Erythroblast (primary cell): ENCODE measurements at regions not wholly inside any gene's neighbourhood (a gene's known extent, or its start where the extent isn't known, plus 50 kb on each side); places are given as distances from the start of the nearest gene placed in this dataset.
"Not testable (repeated sequence)": the region's sequence is repeated elsewhere in the genome, so short reads cannot be mapped to it uniquely, and the experiment has no call there.

Experiments used
- DNase-seq, 2 experiments: peaks; one replicate each; lab custom pipeline; 2025; lab: John Stamatoyannopoulos, UW
- GATA1 ChIP-seq: IDR thresholded peaks from 2 replicates; pipeline ENCODE4 v1.6.1; 2011; ENCODE audit warnings: low read depth, mild to moderate bottlenecking, control low read depth, low read length, moderate library complexity
- POLR2A ChIP-seq: IDR thresholded peaks from 2 replicates; pipeline ENCODE4 v1.6.1; 2011; ENCODE audit warnings: mild to moderate bottlenecking, low read length

DNA sequence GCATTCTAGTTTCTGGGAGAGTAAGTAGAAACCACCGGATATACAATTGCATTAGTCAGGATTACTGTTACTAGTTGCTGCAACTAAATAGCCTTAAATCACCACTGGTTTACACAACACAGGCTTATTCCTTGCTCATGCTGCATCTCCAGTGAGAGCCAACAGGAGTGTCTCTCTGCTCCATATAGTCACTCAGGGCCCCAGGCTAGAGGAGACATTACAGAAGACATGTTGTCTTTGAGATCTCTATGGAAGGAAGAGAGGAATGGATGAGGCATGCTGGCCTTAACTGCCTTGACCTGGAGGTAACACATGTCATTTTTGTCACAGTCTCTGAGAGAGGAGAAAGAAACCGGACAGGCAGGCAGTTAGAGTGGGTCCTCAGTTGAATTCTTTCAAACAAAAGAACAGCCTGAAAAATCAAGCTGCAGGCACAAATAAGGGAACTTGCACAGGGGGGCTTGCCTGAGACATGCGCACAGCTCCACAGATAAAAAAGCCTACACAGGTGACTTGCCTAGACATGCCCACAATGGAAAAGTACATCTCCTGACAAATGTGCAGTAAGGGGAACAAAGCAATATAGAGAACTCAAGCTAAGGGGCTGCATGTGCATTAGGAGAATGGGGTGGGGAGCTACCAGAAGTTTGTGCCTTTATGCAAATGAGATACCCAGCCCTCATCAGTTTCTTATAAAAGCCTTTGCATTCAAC, 348.0 kb downstream of the TYW1 start:
- no peak for TF ChIP-seq POLR2A
- no peak for TF ChIP-seq GATA1

DNA sequence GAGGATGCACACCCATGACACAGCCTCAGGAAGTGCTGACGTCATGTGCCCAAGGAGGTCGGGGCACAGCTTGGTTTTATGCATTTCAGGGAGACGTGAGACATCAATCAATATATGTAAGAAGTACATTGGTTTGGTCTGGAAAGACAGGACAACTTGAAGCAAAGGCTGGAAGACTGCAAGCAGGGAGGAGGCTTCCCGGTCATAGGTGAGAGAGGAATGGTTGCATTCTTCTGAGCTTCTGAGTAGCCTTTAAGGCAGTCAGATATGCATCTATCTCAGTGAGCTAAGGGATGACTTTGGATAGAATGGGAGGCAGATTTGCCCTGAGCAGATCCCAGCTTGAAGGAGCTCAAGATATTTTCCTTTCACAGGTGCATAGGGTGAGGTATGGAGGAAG, 349.5 kb downstream of the TYW1 start:
- DNase-seq, result no peak
- TF ChIP-seq GATA1 (no peak), POLR2A (no peak)

More for the DNA sequence above, 348.0 kb downstream of the TYW1 start:
- DNase-seq, result no peak

- DNase-seq, result no peak
Measured at GRCh38 chr7:67346876-67347275, 350.2 kb downstream of the TYW1 start.

GRCh38 chr7:67348171-67348570, 351.5 kb downstream of the TYW1 start:
- no peak for TF ChIP-seq POLR2A
- TF ChIP-seq GATA1, result no peak
- no peak for DNase-seq

More at GRCh38 chr7:67346876-67347275, 350.2 kb downstream of the TYW1 start:
- no peak for TF ChIP-seq POLR2A
- no peak for TF ChIP-seq GATA1

DNA sequence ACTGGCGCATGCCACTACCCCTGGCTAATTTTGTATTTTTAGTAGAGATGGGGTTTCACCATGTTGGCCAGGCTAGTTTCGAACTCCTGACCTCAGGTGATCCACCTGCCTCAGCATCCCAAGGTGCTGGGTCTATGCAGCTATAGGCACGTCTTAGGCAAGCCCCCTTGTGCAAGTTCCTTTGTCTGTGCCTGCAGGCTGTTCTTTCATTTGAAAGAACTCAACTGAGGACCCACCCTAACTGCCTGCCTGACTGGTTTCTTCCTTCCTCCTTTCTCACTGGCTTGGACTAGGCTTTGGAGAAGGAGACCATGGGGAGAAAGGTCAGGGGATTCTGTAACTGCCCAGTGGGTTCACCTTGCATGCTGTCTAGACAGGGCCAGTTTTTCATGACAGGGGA, 361.0 kb downstream of the TYW1 start:
- not testable (repeated sequence) for DNase-seq

- DNase-seq, result peak in 1 of 2 experiments; percentile 50
Measured at GRCh38 chr7:67358316-67358715, 361.7 kb downstream of the TYW1 start.

DNA sequence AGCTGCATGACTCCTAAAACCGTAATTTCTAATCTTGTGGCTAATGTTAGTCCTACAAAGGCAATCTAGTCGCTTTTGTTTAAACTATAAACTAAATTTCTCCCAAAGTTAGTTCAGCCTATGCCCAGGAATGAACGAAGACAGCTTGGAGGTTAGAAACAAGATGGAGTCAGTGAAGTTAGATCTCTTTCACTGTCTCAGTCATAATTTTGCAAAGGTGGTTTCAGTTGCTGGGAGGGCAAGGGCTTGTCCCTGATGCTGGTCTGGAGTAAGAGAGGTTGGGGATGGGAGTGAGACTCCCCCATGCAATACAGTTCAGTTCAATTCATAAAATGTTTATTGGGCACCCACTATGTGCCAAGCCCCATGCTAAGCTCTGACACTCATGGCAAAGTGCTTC, 362.1 kb downstream of the TYW1 start:
- DNase-seq, result not testable (repeated sequence)

GRCh38 chr7:67359900-67360299, 363.3 kb downstream of the TYW1 start:
- no peak for DNase-seq
- TF ChIP-seq POLR2A (no peak), GATA1 (no peak)

DNA sequence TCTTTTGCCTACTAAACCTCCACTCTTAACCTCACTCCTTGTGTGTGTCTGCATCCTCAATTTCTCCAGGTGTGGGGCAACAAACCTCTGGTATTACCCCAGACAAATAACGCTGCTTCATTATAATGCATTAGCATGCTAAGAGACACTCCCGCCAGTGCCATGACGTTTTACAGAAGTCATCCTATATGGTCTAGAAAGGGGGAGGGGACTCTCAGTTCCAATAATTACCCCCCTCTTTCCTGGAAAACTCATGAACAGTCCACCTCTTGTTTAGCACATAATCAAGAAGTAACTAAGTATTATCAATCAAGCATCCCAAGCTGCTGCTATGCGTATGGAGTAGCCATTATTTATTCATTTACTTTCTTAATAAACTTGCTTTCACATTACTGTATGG, 364.5 kb downstream of the TYW1 start:
- TF ChIP-seq POLR2A (no peak), GATA1 (no peak)
- DNase-seq, result no peak

DNA sequence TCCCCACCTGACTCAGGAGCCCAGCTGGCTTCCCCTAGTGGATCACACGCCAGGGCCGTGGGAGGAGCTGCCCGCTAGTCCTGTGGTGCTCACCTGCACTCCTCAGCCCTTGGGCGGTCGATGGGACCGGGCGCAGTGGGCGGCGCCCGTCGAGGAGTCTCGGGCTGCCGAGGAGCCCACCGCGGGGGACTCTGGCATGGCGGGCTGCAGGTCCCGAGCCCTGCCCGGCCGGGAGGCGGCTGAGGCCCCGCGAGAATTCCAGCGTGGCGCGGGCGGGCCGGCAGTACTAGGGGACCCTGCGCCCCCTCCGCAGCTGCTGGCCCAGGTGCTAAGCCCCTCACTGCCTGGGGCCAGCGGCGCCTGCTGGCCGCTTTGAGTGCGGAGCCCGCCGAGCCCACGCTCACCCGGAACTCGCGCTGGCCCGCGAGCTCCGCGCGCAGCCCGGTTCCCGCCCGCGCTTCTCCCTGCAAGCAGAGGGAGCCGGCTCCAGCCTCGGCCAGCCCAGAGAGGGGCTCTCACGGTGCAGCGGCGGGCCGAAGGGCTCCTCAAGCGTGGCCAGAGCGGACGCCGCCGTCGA, 367.9 kb downstream of the TYW1 start:
- no peak for TF ChIP-seq POLR2A
- no peak for TF ChIP-seq GATA1
- DNase-seq, result no peak

GRCh38 chr7:67371429-67372305, 375.0 kb downstream of the TYW1 start:
- TF ChIP-seq POLR2A, result no peak
- no peak for TF ChIP-seq GATA1
- peak; percentile 57 to 76 for DNase-seq

- not testable (repeated sequence) for DNase-seq
Measured at GRCh38 chr7:67373389-67373788, 376.8 kb downstream of the TYW1 start.

GRCh38 chr7:67375427-67375826, 378.8 kb downstream of the TYW1 start:
- TF ChIP-seq POLR2A, result no peak
- no peak for DNase-seq
